Dermis blood vessel endothelial cell (primary cell): ENCODE measurements at regions not wholly inside any gene's neighbourhood (a gene's known extent, or its start where the extent isn't known, plus 50 kb on each side); places are given as distances from the start of the nearest gene placed in this dataset.
A peak's percentile ranks its signal among the peaks of the same experiment; 100 is the strongest.
"Not testable (repeated sequence)": the region's sequence is repeated elsewhere in the genome, so short reads cannot be mapped to it uniquely, and the experiment has no call there.

Experiments
- DNase-seq: peaks from one replicate; pipeline ENCODE4 v3.0.0; 2010

DNA sequence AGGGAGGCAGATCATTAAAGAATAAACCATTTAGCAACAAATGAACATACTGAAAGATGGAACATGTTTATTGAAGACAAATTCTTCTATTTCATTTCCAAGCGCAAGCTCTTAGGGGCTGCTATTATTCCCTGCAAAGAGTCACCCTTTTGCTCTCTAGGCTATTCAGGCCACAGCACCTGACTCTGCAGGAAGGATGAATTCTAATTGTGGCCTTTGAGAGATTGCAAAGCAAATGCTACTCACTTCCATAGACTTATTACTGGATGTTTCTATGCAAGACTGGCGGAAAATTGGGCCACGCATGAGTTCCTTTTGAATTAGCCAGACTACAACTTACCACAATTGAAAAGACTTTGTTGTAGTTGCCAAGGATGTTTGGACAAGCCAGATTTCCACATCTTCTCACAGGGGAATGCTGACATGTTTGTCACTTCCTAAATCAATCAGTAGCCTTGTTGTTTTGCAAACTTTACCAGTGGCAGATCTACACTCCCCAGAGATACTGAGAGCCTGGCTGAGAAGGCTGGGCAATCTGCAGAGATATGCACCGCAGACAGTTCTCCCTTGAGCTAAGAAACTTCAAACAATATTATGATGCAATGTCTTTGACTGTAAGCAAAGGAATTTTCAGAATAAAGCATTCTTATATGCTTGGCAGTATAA, 334.3 kb upstream of the SYT1 start:
- no peak for DNase-seq

DNA sequence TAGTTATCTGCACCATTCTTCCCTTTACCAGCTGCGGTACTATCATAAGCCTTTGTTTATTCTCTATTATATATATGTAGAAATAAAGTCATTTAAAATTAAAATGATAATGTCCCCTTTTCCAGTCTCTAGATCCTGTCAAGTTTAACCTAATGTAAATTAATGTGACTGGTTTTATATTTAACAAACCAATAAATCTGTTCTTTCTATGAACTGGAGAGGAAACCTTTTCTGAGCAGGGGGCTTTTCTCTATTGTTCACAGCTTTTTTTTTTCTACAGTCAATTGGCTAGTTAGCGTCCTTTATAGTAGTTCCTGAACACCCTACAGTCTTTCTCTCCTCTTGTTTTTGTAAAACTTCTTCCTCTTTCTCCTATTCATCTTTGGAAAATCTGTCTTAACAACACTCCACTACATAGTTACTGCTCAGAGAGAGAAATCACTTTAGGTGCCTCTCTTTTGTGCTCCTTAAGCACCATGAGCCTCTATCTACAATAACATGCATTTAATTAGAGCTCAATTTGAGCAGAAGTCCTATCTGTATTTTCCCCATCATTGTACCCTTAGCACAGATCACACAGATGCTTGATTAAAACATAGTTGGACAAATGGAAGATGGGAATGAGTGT, 332.6 kb upstream of the SYT1 start:
- DNase-seq, result no peak

DNA sequence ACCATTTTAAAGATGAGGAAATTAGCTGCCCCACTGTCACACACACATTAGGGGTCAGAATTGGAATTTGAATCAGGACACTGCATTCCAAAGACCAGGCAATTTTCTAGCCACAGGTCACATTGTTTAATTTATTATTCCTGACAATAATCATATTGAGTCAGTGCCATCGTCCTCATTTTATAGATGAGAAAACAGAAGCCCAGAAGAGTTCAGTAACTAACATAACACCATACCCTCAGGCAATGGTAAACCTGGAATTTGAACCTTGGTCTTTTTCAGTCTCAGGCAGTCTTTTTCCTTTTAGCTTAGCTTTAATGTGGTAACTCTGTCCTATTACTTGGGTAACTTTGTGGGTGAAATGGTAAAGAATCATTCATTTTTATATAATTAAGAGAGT, 330.3 kb upstream of the SYT1 start:
- DNase-seq, result no peak

DNA sequence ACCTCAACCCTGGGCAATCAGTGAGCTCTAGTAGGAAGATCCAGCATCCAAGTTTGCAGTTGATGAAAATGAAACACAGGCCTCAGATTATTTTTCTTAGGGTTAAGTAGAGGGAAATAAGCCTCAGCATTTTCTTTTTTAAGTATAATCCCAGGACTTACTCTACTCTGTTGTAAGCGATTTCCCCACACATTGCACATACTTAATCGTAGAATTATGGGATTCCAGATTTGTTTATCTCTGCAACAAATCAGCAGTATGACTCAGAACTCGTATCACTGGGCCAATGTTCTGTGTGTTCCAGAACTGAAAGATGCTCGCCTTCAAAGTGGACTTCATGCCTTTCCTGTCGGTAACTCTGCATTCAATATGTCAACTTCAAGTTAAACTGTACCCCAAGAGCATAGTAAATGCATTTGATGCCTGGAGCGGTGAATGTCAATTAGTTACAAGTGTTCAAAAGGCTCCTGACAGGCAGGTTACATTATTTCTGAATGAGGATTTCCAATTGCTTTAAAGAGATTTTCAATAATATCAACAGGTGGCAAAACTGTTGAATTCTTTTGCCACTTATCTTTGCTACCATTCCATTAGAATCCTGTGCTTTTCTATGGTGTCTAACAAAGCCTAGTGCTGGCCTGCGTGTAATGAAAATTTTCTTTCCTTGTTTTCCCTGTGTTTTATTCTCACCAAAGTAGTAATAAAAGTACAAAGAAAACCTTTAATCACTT, 323.8 kb upstream of the SYT1 start:
- no peak for DNase-seq

DNA sequence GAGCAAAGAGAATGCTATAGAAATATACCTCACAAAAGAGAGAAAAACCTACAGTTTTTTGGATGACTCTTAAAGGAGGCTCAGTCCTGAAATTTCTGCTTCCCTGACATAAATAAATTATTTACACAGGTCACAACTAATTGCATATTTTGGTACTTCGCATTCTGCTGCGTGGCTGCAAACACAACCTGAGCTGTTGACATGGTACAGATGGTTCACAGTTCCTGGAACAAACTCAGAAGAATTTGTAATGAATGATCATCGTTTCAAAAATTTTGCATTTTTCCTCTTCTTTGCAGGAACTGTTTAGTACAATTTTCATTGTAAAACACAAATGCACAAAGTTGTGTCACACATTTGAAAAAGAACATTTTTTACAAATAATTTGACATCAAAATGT, 313.7 kb upstream of the SYT1 start:
- DNase-seq, result no peak

DNA sequence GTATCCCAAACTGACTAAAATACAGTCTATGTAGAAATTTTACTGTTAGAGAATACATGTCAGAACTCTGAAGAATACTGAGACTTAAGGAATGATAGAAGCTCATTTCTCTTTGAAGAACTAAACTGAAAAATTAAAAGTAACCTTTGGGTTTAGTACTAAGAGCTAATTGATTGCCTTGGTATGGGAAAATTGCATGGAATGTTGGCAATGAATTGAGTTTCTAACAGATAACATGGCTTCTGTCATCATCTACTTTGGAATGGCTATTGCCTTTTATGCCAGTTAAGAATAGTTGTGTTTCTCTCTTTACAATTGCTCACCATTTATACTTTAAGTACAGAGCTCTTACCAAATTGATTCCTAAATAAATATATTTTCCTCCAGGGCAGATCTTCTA, 308.8 kb upstream of the SYT1 start:
- DNase-seq, result no peak

DNA sequence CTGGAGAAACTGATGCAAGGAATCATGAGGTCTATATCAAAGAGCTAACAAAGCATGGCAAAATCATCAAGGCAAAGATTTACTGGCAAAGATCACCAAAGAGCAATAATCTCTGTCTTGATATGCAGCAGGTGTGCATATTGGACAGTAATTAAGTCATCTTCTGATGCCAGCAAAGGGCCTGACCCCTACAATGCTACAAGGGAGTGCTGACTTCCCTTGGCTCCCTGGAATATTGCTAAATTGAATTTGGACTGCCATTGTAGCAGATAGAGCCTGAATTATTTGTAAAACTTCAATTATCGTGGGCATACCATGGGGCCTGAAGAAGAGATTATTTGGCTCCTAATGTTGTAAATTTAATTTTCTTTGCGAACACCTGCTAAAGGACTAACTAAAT, 307.9 kb upstream of the SYT1 start:
- DNase-seq, result no peak

DNA sequence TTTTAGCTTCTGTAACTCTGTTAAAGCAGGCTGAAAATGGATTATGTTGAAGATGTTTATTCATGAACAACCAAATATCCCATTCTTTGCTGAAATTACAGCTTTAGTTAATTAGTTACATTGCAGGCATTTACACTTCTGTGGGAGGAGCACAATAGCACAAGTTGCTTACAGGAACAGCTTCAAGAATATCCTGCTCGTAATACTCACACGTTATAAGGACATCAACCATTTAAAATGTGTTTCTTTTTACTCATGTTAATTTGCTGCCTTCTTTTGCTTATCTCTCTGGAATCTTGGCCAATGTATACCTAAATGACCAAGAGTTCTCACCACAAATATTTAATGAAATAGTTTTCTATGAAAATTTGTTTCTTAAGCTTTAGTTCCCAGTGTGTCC, 305.2 kb upstream of the SYT1 start:
- no peak for DNase-seq

DNA sequence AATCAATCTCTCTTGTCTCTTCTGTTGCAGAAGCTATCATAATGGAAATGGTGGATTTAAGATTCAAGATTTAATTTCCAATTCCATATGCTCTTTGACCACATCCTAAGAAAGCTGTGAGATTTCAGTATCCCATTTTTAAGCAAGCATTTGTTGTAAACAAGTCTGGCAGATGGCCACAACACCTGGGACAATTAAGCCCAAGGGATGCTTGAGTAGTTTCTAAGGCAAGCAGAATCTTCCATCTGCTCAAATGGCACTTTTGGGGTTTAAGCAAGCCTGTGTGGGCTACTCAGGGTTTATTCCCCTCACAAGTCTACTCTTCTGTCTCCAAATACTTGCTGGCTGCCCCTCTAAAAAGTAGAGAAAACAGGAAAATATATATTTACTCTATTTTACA, 304.7 kb upstream of the SYT1 start:
- no peak for DNase-seq

DNA sequence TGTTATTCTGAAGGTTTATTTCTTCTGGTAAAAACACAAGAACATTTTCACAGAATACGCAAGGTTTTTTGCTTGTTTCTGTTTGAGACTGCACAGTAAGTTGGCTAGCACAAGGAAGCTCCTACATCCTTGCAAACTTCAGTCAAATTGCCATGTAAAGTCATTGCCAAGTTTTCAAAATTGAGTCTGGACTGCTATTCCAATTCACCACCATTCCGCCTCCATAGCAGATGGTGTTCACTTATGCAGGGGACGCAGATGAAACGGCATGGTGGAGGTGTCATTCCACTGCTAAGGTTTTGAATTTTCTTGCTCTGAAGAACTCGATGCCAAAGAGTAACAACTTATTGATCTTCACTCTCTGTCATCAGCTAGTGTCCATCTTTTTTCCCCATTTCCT, 303.9 kb upstream of the SYT1 start:
- DNase-seq, result no peak

DNA sequence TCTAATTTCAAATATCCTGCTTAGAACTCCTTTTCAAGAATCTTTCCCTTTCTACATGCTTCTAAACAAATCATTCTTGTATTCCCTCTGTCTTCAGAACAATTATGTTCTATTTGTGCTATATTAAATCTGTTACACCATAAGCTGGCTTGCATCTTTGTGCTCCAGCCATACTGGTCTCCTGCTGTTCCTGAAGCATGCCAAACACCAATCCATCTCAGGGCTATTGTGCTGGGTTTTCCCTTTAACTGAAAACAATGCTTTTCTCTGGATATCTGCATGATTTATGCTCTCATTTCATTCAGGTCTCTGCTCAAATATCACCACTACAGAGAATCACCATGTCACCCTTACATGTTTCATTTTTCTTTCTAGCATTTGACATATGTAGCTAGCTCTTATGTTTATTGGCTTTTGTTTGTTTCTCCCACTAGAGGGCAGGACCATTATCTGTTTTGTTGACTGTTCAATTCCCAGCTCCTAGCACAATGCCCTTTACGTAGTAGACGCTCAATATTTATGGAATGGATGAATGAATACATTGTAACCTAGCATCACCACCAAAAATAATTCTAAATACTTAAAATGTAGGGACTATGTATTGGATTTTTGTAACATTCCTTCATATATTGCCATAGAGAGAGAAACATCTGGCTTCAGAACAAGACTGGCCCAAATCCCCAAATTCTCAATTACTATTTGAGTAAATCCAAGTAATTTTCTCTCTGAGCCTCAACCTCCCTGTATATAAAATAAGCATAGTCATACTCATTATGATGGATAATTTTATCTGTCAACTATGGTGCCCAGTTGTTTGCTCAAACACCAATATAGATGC, 302.0 kb upstream of the SYT1 start:
- DNase-seq, result peak; percentile 65

DNA sequence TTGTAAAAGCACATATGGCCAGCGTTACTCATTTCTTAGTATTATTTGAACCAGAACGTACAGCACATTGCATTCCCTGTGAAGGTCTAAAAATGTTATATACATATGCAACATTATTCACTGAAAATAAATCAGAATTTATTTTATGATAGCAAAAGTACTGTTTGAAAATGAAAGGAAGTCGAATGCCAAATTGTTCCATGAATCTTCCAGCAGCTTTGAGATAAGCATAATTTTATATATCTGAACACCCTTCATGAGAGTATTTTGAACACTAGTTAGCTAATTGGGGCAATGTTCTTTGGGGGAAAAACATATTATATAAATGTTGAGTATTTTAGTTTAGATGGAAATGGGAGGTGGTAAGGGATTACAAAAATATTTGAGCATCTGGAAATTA, 300.7 kb upstream of the SYT1 start:
- no peak for DNase-seq

DNA sequence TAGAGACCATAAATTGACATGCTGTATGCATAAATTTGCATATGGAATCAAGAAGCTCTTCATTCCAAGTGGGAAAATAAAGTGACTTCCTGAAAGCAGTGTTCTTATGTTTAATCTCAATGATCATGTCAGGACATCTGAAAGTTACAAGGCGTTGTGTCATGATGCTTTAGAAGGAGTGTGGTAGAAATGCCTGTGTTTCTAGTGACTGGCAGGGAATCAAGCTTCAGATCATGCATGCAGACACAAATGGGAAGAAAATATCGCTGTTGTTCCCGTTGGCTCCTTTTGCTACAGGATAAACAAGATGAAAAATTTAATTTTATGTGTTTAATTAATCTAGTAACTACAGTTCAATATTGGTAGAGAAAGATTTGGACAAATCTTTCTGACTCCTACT, 298.1 kb upstream of the SYT1 start:
- DNase-seq, result no peak

DNA sequence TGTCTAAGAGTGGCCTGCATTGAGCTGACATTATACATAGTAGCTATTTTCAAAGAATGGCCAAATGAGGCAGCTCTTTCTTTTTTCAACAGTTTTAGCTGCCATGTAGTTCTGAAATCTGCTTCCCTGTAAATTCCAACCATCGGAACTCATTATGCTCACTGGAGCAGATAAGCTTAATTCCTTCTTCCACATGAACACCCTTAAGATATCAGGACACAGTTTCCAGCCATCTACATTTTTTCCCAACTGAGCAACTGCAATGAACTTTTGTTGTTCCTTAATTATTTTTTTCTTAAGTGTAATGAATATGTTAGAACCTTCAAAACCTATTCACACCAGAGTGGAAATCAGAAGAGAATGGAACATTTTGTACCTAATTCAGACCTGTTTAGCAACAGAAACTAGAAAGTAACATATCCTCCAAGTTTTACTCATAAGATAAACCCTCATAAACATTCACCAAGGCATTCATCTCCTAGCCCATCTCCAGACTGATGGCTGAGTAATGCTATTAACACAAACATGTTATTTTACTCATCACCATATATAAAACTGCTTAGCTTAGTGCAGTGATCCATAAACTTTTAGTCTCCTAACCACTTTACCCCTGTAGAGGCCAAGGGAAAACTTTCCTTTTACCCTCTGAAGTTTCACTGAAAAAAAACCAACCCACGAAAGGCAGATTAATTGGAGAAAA, 296.1 kb upstream of the SYT1 start:
- DNase-seq, result no peak

DNA sequence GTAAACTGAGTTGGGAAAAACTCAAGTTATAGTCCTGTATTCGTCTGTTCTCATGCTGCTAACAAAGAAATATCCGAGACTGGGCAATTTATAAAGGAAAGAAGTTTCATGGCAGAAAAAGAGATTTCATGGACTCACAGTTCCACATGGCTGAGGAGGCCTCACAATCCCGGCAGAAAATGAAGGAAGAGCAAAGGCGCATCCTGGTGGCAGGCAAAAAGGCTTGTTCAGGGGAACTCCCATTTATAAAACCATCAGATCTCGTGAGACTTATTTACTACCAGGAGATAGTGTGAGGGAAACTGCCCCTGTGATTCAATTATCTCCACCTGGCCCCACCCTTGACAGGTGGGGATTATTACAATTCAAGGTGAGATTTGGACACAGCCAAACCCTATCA, 292.6 kb upstream of the SYT1 start:
- no peak for DNase-seq

DNA sequence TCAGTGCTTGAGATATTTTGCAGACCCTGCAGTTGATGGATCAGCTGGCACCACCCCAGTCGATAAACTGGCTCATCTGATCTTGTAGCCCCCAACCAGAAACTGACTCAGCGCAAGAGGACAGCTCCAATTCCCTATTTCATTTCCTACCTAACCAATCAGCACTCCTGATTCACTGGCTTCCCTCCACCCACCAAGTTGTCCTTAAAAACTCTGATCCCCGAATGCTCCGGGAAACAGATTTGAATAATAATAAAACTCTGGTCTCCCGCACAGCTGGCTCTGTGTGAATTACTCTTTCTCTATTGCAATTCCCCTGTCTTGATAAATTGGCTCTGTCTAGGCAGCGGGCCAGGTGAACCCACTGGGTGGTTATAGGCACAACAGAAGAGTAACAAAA, 289.4 kb upstream of the SYT1 start:
- not testable (repeated sequence) for DNase-seq

DNA sequence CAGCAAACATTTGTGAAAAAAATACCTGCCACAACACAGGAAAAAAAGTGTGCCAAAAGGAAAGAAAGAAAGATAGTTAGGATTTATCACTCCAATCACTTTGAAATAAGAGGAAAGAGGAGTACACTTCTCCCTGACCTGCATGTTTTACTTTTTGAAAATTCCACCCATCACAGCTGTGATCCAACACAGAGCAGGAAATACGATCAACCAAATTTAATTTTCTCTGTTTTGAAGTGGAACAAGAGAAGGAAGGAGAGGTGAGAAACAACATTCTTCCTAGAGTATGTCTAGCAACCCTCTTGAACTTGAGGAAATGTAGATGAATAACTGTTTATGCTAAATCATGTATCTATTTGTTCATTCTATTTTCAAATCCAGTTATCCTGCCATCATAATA, 284.7 kb upstream of the SYT1 start:
- no peak for DNase-seq

DNA sequence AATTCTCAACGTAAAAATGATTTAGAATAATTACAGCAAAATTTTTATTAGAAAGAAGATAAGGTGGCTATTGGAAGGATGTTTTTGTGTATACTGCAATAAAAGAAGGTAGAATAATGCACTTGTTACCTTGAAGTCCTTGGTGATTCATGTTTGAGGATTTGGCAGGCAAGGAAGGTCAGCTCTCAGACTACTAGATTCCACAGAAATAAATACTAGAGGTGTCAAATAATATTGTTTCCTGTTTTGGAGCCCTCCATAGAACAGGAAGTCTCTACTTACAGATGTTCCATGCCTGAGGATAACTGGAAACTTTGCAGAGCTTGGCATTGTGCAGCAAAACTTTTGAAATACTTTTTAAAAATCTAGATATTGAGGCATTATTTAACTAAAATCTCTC, 284.3 kb upstream of the SYT1 start:
- DNase-seq, result peak; percentile 51

DNA sequence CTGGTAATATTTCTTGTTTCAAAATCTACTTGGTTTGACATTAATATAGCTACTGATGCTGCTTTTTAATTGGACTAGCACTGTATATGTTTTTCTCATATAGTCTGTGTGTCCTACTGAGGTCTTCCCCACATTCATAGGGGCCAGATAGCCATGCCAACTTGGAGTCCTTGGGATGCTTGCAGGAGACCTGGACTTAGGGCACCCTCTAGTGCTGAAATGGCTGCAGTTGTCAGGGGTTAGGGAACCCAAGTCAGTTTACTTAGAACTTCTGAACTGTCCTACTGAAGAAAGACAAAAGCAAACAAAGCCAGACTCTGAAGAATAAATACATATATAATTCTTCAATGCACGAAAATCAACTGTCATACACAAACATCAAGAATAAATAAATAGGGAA, 279.9 kb upstream of the SYT1 start:
- DNase-seq, result peak; percentile 5

DNA sequence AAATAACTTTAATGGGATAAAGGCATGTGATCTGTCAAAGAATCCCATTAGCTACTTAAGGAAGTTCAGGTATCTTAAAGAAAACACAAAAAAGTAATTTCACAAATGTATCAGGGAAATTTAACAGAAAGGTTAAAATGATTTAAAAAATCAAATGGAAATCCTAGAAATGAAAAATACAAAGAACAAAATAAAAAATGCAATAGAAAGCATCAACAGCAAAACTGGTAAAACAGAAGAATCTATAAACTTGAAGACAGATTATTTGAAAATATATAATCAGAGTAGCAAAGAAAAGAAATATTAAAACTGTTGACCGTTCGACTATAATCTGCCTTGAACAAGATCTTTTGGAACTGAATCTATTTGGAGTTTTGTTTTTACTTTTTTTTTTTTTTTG, 279.4 kb upstream of the SYT1 start:
- no peak for DNase-seq

DNA sequence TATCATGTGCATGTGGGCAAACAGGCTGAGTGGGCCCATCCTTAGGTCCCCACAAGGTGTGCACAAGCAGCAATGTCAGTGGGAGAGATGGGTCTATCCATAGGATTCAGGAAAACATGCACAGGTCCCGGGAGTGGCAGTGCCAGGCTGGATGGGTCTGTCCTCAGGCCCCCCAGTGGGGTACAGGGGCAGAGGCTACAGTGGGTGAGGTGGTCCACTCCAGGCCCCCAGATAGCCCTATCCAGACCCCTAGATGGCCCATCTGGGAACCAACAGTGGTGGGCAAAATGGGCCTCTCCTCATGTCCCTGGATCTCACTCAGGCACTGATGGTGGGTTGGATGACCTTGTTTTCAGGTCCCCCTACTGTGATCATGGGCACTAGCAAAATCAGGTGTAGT, 277.8 kb upstream of the SYT1 start:
- no peak for DNase-seq

DNA sequence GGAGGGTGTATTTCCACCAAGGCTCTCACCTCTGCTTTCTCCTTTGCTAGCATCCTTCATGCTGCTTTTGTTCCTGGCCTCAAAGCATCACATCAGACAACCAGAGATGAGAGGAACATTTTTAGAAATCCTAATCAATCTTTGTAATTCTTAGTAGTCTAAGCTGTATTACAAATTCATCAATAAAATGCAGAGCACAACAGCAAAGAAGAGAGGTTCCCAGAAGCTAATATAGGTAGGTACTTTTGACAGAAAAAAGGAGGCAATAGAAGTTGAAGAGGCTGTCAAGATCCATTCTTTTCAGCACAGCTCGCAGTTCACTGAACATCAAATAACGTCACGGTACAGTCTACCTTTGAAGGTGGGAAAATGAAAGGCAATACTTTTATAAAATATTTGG, 265.2 kb upstream of the SYT1 start:
- DNase-seq, result no peak

DNA sequence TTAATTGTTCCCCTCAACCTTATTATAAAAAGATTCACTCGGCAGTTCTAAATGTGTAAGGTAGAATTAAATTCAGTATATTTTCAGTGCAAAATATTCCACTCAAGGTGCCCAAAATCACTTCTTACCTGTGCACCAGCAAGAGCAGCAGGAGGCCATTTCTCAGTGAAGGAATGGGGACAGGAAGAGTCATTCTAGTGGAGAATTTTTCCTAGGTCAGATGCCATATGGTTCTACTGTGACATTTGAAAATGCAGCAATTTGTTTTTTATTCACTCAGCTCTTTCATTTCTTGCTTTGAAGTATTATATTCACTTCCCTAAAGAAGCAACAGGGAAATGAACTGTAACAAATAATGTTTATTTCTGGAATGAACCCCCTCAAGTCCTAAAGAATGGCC, 264.0 kb upstream of the SYT1 start:
- no peak for DNase-seq
